Suprapubic skin (tissue), 4 donors: ENCODE measurements at regions not wholly inside any gene's neighbourhood (a gene's known extent, or its start where the extent isn't known, plus 50 kb on each side); places are given as distances from the start of the nearest gene placed in this dataset.

Experiments
- CTCF ChIP-seq, 2 donors: fragments of 200-600 bp in 1 of 2; fragments of 450-650 bp in 1 of 2; sonication (generic) in 1 of 2; IDR thresholded peaks; one replicate each; pipeline ENCODE4 v1.5.1; 2016 to 2019; ENCODE audit warnings: antibody characterized with exemption in 2 of 2, mild to moderate bottlenecking in 1 of 2, moderate library complexity in 1 of 2
- EP300 ChIP-seq: sonication (generic); formaldehyde crosslinking; IDR thresholded peaks from one replicate; pipeline ENCODE4 v1.6.1; 2017; ENCODE audit warnings: antibody characterized with exemption
- POLR2A ChIP-seq, 2 donors: fragments of 450-650 bp; IDR thresholded peaks; one replicate each; pipeline ENCODE4 v1.6.1; 2017; ENCODE audit warnings: antibody characterized with exemption in 2 of 2, mild to moderate bottlenecking in 2 of 2, moderate library complexity in 2 of 2
- POLR2AphosphoS5 ChIP-seq, 3 donors: sonication (generic); formaldehyde crosslinking; IDR thresholded peaks; one replicate each; pipeline ENCODE4 v1.6.1; 2017; ENCODE audit warnings: antibody characterized with exemption in 3 of 3

GRCh38 chr10:83515001-83515400 lies 624.3 kb upstream of the GHITM start:
- no peak for TF ChIP-seq CTCF (IDR thresholded peaks at IDR 0.05)
- TF ChIP-seq EP300 = no peak
- no peak for TF ChIP-seq POLR2AphosphoS5 (IDR thresholded peaks at IDR 0.05)
- no peak for TF ChIP-seq POLR2A (IDR thresholded peaks at IDR 0.05)
